Mesenchymal stem cell (in vitro differentiated cells and primary cell): ENCODE measurements at regions not wholly inside any gene's neighbourhood (a gene's known extent, or its start where the extent isn't known, plus 50 kb on each side); places are given as distances from the start of the nearest gene placed in this dataset.
"Not testable (repeated sequence)": the region's sequence is repeated elsewhere in the genome, so short reads cannot be mapped to it uniquely, and the experiment has no call there.

Experiments used
- DNase-seq: peaks from one replicate; pipeline ENCODE4 v3.0.0-alpha.2; 2013
- H2AFZ ChIP-seq: one replicate; pipeline ENCODE4 v1.6.1; 2013; ENCODE audit warnings: low read depth, mild to moderate bottlenecking, control low read depth, inconsistent platforms, low read length, moderate library complexity
- H2AK5ac ChIP-seq: 2 replicates; pipeline ENCODE4 v1.6.1; 2013; ENCODE audit warnings: low read length, moderate library complexity, mild to moderate bottlenecking, inconsistent platforms; ENCODE audit not compliant: severe bottlenecking
- H2BK120ac ChIP-seq: one replicate; pipeline ENCODE4 v1.6.1; 2013; ENCODE audit warnings: low read depth, mild to moderate bottlenecking, inconsistent platforms, low read length, moderate library complexity
- H2BK12ac ChIP-seq, 2 experiments: one replicate each; pipeline ENCODE4 v1.6.1; 2013; ENCODE audit warnings: inconsistent platforms in 2 of 2, low read length in 2 of 2, mild to moderate bottlenecking in 2 of 2, moderate library complexity in 2 of 2, control low read depth in 1 of 2
- H2BK15ac ChIP-seq: one replicate; pipeline ENCODE4 v1.6.1; 2013; ENCODE audit warnings: mild to moderate bottlenecking, low read depth, inconsistent platforms; ENCODE audit not compliant: poor library complexity, severe bottlenecking
- H2BK5ac ChIP-seq: 2 replicates; pipeline ENCODE4 v1.6.1; 2013; ENCODE audit warnings: low read depth, mild to moderate bottlenecking, low read length, control low read depth, inconsistent platforms; ENCODE audit not compliant: poor library complexity, severe bottlenecking
- H3K14ac ChIP-seq, 2 experiments: one replicate each; pipeline ENCODE4 v1.6.1; 2013; ENCODE audit warnings: inconsistent platforms in 2 of 2, low read length in 2 of 2, control low read depth in 1 of 2, mild to moderate bottlenecking in 1 of 2, moderate library complexity in 1 of 2
- H3K18ac ChIP-seq, 2 experiments: one replicate each; pipeline ENCODE4 v1.6.1; 2013; ENCODE audit warnings: inconsistent platforms in 2 of 2, low read length in 2 of 2, control low read depth in 1 of 2, low read depth in 1 of 2, mild to moderate bottlenecking in 1 of 2
- H3K23ac ChIP-seq, 2 experiments: one replicate each; pipeline ENCODE4 v1.6.1; 2013; ENCODE audit warnings: inconsistent platforms in 2 of 2, low read length in 2 of 2, mild to moderate bottlenecking in 2 of 2, moderate library complexity in 2 of 2, control low read depth in 1 of 2
- H3K27ac ChIP-seq: 2 replicates; pipeline ENCODE4 v1.5.1; 2013; ENCODE audit warnings: mild to moderate bottlenecking, moderate library complexity, low read length, control low read depth, inconsistent platforms; ENCODE audit not compliant: poor library complexity, severe bottlenecking
- H3K27me3 ChIP-seq, 2 experiments: 2 replicates each; pipeline versions ENCODE4 v1.6.1 to v1.7.0; 2013; ENCODE audit warnings: low read length in 2 of 2, mild to moderate bottlenecking in 2 of 2, moderate library complexity in 2 of 2, control low read depth in 1 of 2, inconsistent platforms in 1 of 2; ENCODE audit not compliant: control insufficient read depth in 1 of 2, insufficient read depth in 1 of 2
- H3K36me3 ChIP-seq, 2 experiments: 2 replicates each; pipeline versions ENCODE4 v1.6.1 to v1.7.0; 2013; ENCODE audit warnings: low read length in 2 of 2, control low read depth in 1 of 2, inconsistent platforms in 1 of 2, low read depth in 1 of 2, mild to moderate bottlenecking in 1 of 2; ENCODE audit not compliant: insufficient read depth in 2 of 2, control insufficient read depth in 1 of 2
- H3K4ac ChIP-seq, 2 experiments: one replicate each; pipeline ENCODE4 v1.6.1; 2013; ENCODE audit warnings: inconsistent platforms in 2 of 2, low read length in 2 of 2, mild to moderate bottlenecking in 2 of 2, moderate library complexity in 2 of 2, control low read depth in 1 of 2, low read depth in 1 of 2
- H3K4me1 ChIP-seq: 2 replicates; pipeline ENCODE4 v1.6.1; 2013; ENCODE audit warnings: low read depth, low read length, control low read depth; ENCODE audit not compliant: control insufficient read depth, insufficient read depth
- H3K4me2 ChIP-seq: 2 replicates; pipeline ENCODE4 v1.6.1; 2013; ENCODE audit warnings: low read length, mild to moderate bottlenecking, inconsistent platforms; ENCODE audit not compliant: poor library complexity, severe bottlenecking
- H3K4me3 ChIP-seq, 2 experiments: 2 replicates each; pipeline versions ENCODE4 v1.5.1 to v1.7.0; 2013; ENCODE audit warnings: low read length in 2 of 2, mild to moderate bottlenecking in 2 of 2, control low read depth in 1 of 2, low read depth in 1 of 2; ENCODE audit not compliant: insufficient read depth in 1 of 2
- H3K79me1 ChIP-seq: replicated peaks from 2 replicates; pipeline ENCODE4 v1.6.1; 2013; ENCODE audit warnings: mild to moderate bottlenecking, control low read depth, low read length, inconsistent platforms; ENCODE audit not compliant: poor library complexity, severe bottlenecking
- H3K9ac ChIP-seq: 2 replicates; pipeline ENCODE4 v1.7.0; 2013; ENCODE audit warnings: mild to moderate bottlenecking, low read length, moderate library complexity
- H3K9me3 ChIP-seq: 2 replicates; pipeline ENCODE4 v1.7.0; 2013; ENCODE audit warnings: mild to moderate bottlenecking, low read length; ENCODE audit not compliant: control insufficient read depth
- H4K8ac ChIP-seq: one replicate; pipeline ENCODE4 v1.6.1; 2013; ENCODE audit warnings: inconsistent platforms, mild to moderate bottlenecking, low read length, moderate library complexity
- H4K91ac ChIP-seq: one replicate; pipeline ENCODE4 v1.6.1; 2013; ENCODE audit warnings: mild to moderate bottlenecking, low read length, inconsistent platforms
- WGBS: methylation state at CpG from one replicate; pipeline ENCODE4 v1.1.7; 2013; ENCODE audit warnings: mixed read lengths; 5-methylcytosine and 5-hydroxymethylcytosine counted together

DNA sequence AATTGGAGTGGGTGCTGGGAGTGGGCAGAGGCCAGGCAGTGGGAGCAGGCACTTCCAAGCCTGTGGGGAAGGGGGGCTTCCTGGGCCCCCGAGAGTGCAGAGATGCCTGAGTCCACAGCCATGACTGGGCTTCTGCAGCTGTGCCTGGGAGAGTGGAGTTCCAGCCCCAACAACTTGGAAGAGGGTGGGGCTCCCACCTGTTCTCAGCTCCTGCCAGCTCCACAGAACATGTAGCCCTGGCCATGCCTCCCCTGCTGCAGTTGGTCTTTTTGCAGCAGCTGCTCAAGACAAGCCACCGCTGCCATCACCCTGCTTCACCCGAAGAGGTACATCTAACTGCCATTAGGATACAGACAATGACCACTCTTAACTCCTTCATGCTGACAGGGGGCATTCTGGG lies 1092.3 kb downstream of the KHDRBS2 start:
- Histone ChIP-seq H2AFZ (no peak overlapping the region), H3K27me3 (no peaks in the 10 kb centered on the region), H3K9me3 (peaks cover 15% of the 10 kb centered on the region), H2BK120ac (no peak overlapping the region), H2BK15ac (no peak overlapping the region), H3K4me3 (no peak overlapping the region), H4K91ac (no peak overlapping the region), H3K79me1 (no peaks in the 10 kb centered on the region), H2AK5ac (no peak overlapping the region), H3K18ac (no peak overlapping the region), H3K9ac (no peak overlapping the region), H3K14ac (no peak overlapping the region), H3K27ac (no peak overlapping the region), H3K4me2 (no peak overlapping the region), H2BK5ac (no peak overlapping the region), H4K8ac (no peak overlapping the region), H3K4me1 (no peaks in the 10 kb centered on the region), H3K23ac (no peak overlapping the region), H3K36me3 (no peaks in the 10 kb centered on the region), H3K4ac (no peak overlapping the region), H2BK12ac (no peak overlapping the region)
- no peak for DNase-seq
- WGBS = 56% methylated on average over 3 of the region's 3 CpGs

- Histone ChIP-seq H2AFZ (no peak overlapping the region), H2BK15ac (no peak overlapping the region), H2BK12ac (no peak overlapping the region), H2AK5ac (no peak overlapping the region), H3K23ac (no peak overlapping the region), H3K79me1 (no peaks in the 10 kb centered on the region), H3K4me1 (no peaks in the 10 kb centered on the region), H3K4me2 (no peak overlapping the region), H3K27me3 (no peaks in the 10 kb centered on the region), H3K9ac (no peak overlapping the region), H4K91ac (no peak overlapping the region), H3K36me3 (no peaks in the 10 kb centered on the region), H4K8ac (no peak overlapping the region), H3K27ac (no peak overlapping the region), H3K9me3 (peaks cover 15% of the 10 kb centered on the region), H3K14ac (no peak overlapping the region), H3K18ac (no peak overlapping the region), H2BK5ac (no peak overlapping the region), H2BK120ac (no peak overlapping the region), H3K4me3 (no peak overlapping the region), H3K4ac (no peak overlapping the region)
- no peak for DNase-seq
- 22% methylated on average over 2 of the region's 2 CpGs for WGBS
Measured at GRCh38 chr6:61192610-61193009, 1093.4 kb downstream of the KHDRBS2 start.

DNA sequence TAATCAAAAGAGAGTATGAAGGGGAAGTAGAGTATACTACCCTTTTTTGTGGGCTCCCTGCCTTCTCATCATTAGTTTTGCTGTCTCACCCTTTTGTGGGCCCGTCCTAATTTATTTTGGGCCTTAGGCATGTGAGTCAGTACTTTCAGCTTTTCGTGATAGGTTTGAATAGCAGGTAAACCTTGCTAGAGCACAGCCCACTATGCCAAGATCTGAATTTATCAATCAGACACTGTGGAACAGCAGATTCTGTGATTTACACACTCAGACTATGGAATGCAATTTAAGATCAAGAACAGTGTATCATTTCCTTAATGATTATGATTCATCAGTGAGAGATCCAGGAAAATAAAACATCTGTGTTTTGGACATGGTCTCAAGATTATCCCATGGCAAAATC lies 1117.1 kb downstream of the KHDRBS2 start:
- no peak for DNase-seq
- no peak overlapping the region for H4K8ac ChIP-seq
- no peak overlapping the region for H3K4me2 ChIP-seq
- H3K4ac ChIP-seq = no peak overlapping the region
- no peaks in the 10 kb centered on the region for H3K27me3 ChIP-seq
- no peak overlapping the region for H3K9ac ChIP-seq
- no peak overlapping the region for H2AFZ ChIP-seq
- H3K4me1 ChIP-seq = no peaks in the 10 kb centered on the region
- H3K14ac ChIP-seq = no peak overlapping the region
- no peak overlapping the region for H3K27ac ChIP-seq
- H4K91ac ChIP-seq = no peak overlapping the region
- H3K9me3 ChIP-seq = peaks cover 14% of the 10 kb centered on the region
- H2BK120ac ChIP-seq = no peak overlapping the region
- no peak overlapping the region for H2BK5ac ChIP-seq
- H2BK12ac ChIP-seq = no peak overlapping the region
- no peak overlapping the region for H2BK15ac ChIP-seq
- no peak overlapping the region for H3K18ac ChIP-seq
- H3K79me1 ChIP-seq = no peaks in the 10 kb centered on the region
- H2AK5ac ChIP-seq = no peak overlapping the region
- WGBS = 95% methylated on average over 2 of the region's 2 CpGs
- no peak overlapping the region for H3K23ac ChIP-seq
- H3K4me3 ChIP-seq = no peak overlapping the region
- no peaks in the 10 kb centered on the region for H3K36me3 ChIP-seq

DNA sequence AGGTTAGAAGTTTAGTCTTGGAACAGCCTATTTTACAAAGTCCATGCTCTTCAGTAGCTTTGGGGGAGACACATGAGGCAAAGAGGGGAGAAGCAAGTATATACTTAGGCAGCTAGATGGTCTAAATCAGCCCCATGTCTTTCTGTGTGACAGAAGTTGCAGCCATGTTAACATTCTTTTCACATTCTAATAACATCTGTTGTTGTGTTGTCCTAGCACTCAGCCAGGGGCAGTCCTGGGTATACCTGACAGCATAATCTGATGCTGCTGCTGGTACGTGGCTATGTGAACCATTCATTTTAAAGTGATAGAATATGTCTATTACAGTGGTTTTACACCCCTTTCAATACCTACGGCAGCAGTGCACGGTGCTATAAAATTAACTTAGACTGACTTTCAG lies 1137.0 kb downstream of the KHDRBS2 start:
- WGBS = 63% methylated on average over 2 of the region's 3 CpGs
- not testable (repeated sequence) for H3K36me3 ChIP-seq

More for the DNA sequence above, 1137.0 kb downstream of the KHDRBS2 start:
- H3K4me2 ChIP-seq, H3K4me1 ChIP-seq, H2BK120ac ChIP-seq, H3K9me3 ChIP-seq, H2AK5ac ChIP-seq, H2BK15ac ChIP-seq, H3K4ac ChIP-seq, H4K8ac ChIP-seq, H2BK12ac ChIP-seq, H3K18ac ChIP-seq, H3K9ac ChIP-seq, H3K27ac ChIP-seq, H3K27me3 ChIP-seq, H3K14ac ChIP-seq, DNase-seq, H3K4me3 ChIP-seq, H3K23ac ChIP-seq, H4K91ac ChIP-seq, H3K79me1 ChIP-seq, H2AFZ ChIP-seq, H2BK5ac ChIP-seq: not testable (repeated sequence)
